Upper lobe of left lung (tissue), 4 donors: ENCODE measurements at regions not wholly inside any gene's neighbourhood (a gene's known extent, or its start where the extent isn't known, plus 50 kb on each side); places are given as distances from the start of the nearest gene placed in this dataset.

Experiments used
- CTCF ChIP-seq, 6 experiments: fragments of 450-650 bp in 4 of 6; fragments of 200-600 bp in 2 of 6; sonication (generic) in 2 of 6; IDR thresholded peaks; one replicate each; pipeline ENCODE4 v1.5.1; 2016 to 2019; ENCODE audit warnings: antibody characterized with exemption in 6 of 6
- POLR2A ChIP-seq, 4 donors: fragments of 450-650 bp; IDR thresholded peaks; one replicate each; pipeline ENCODE4 v1.5.1; 2016 to 2017; ENCODE audit warnings: antibody characterized with exemption in 4 of 4, mild to moderate bottlenecking in 2 of 4

GRCh38 chr13:104196611-104197010, 1130.4 kb upstream of the SLC10A2 start:
- TF ChIP-seq CTCF (IDR thresholded peaks at IDR 0.05) (no peak), POLR2A (IDR thresholded peaks at IDR 0.05) (no peak)
